GM12891 (cell line): ENCODE measurements at regions not wholly inside any gene's neighbourhood (a gene's known extent, or its start where the extent isn't known, plus 50 kb on each side); places are given as distances from the start of the nearest gene placed in this dataset.

ENCODE experiments used
- DNase-seq: peaks from one replicate; pipeline ENCODE4 v3.0.0; 2011; ENCODE audit warnings: low spot score; ENCODE audit not compliant: insufficient read length
- FAIRE-seq: peaks from 2 replicates; lab custom pipeline; 2011; peaks lifted over from hg19 to GRCh38; lab: Jason Lieb, UNC
- PAX5 ChIP-seq: IDR thresholded peaks from 2 replicates; pipeline ENCODE4 v1.6.1; 2011; ENCODE audit warnings: low read length, moderate library complexity, mild to moderate bottlenecking; ENCODE audit not compliant: insufficient read depth, severe bottlenecking
- POLR2A ChIP-seq: IDR thresholded peaks from 2 replicates; pipeline ENCODE4 v1.6.1; 2011; ENCODE audit warnings: low read depth, low read length, control low read depth
- POLR2AphosphoS5 ChIP-seq: IDR thresholded peaks from 2 replicates; pipeline ENCODE4 v1.6.1; 2011; ENCODE audit warnings: low read depth, low read length, control low read depth
- POU2F2 ChIP-seq: IDR thresholded peaks from 2 replicates; pipeline ENCODE4 v1.6.1; 2011; ENCODE audit warnings: low read depth, mild to moderate bottlenecking, control low read depth, low read length, moderate library complexity
- SPI1 ChIP-seq: IDR thresholded peaks from 2 replicates; pipeline ENCODE4 v1.6.1; 2011; ENCODE audit warnings: low read depth, low read length, control low read depth
- TAF1 ChIP-seq: IDR thresholded peaks from 2 replicates; pipeline ENCODE4 v1.6.1; 2011; ENCODE audit warnings: low read depth, low read length, control low read depth

- no peak for DNase-seq
- no peak for FAIRE-seq
- TF ChIP-seq PAX5 (no peak), POLR2AphosphoS5 (no peak), SPI1 (no peak), TAF1 (no peak), POLR2A (no peak), POU2F2 (no peak)
These were observed 497.6 kb downstream of the SUCLG1 start for GRCh38 chr2:83961512-83961911.

- FAIRE-seq: no peak
- no peak for DNase-seq
- TF ChIP-seq POLR2A (no peak), POLR2AphosphoS5 (no peak), TAF1 (no peak), PAX5 (no peak), POU2F2 (no peak), SPI1 (no peak)
These were observed 498.7 kb downstream of the SUCLG1 start for GRCh38 chr2:83960371-83960770.

GRCh38 chr2:83959266-83959665, 499.8 kb downstream of the SUCLG1 start:
- TF ChIP-seq TAF1 (no peak), SPI1 (no peak), POLR2AphosphoS5 (no peak), PAX5 (no peak), POU2F2 (no peak), POLR2A (no peak)
- FAIRE-seq (no peak), DNase-seq (no peak)

- FAIRE-seq (no peak), DNase-seq (no peak)
- TF ChIP-seq POLR2A: no peak
- TF ChIP-seq PAX5: no peak
- no peak for TF ChIP-seq TAF1
- TF ChIP-seq POLR2AphosphoS5: no peak
- no peak for TF ChIP-seq SPI1
- no peak for TF ChIP-seq POU2F2
These were observed 502.1 kb downstream of the SUCLG1 start for GRCh38 chr2:83956991-83957390.

GRCh38 chr2:83953697-83954096, 505.4 kb downstream of the SUCLG1 start:
- FAIRE-seq (no peak), DNase-seq (no peak)
- TF ChIP-seq POLR2AphosphoS5: no peak

GRCh38 chr2:83951378-83951947, 507.6 kb downstream of the SUCLG1 start:
- TF ChIP-seq SPI1 (no peak), POU2F2 (no peak), TAF1 (no peak), POLR2AphosphoS5 (no peak), POLR2A (no peak), PAX5 (no peak)
- FAIRE-seq (no peak), DNase-seq (no peak)

- no peak for FAIRE-seq
- TF ChIP-seq PAX5 (no peak), TAF1 (no peak), SPI1 (no peak), POLR2AphosphoS5 (no peak), POU2F2 (no peak), POLR2A (no peak)
These were observed 509.7 kb downstream of the SUCLG1 start for GRCh38 chr2:83949361-83949760.

GRCh38 chr2:83944191-83944590, 514.9 kb downstream of the SUCLG1 start:
- TF ChIP-seq POLR2AphosphoS5 (no peak), TAF1 (no peak), SPI1 (no peak), POU2F2 (no peak), POLR2A (no peak), PAX5 (no peak)
- FAIRE-seq (no peak), DNase-seq (no peak)

More at GRCh38 chr2:83949361-83949760, 509.7 kb downstream of the SUCLG1 start:
- DNase-seq: no peak

GRCh38 chr2:83943265-83943664, 515.8 kb downstream of the SUCLG1 start:
- DNase-seq (no peak), FAIRE-seq (no peak)
- TF ChIP-seq POLR2A: no peak
- no peak for TF ChIP-seq TAF1
- TF ChIP-seq POLR2AphosphoS5: no peak
- TF ChIP-seq SPI1: no peak
- no peak for TF ChIP-seq POU2F2
- TF ChIP-seq PAX5: no peak

- TF ChIP-seq POLR2AphosphoS5 (no peak), POU2F2 (no peak), PAX5 (no peak)
- DNase-seq (no peak), FAIRE-seq (no peak)
These were observed 517.2 kb downstream of the SUCLG1 start for GRCh38 chr2:83941886-83942285.
